ENCODE measurements at regions not wholly inside any gene's neighbourhood (a gene's known extent, or its start where the extent isn't known, plus 50 kb on each side); places are given as distances from the start of the nearest gene placed in this dataset.

DNA sequence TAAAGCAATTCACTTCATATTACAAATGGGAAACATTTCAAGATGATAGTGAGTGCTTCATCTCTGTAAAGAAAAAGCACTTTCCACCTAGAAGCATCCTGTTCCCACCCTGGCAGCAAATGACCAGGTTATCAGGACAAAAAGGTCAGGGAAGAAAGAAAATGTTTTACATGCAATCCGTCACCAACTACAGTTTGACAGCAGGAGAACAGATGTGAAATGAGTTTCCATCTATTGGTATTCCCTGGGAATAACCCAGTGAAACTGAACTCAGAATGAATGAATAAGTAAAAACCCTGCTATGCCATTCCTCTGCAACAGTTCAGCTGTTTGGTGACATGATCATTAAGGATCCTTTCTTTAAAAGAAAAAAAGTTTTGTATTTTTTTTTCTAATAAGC, 67.6 kb downstream of the HTR1A start:
- Histone ChIP-seq H4K20me1 (ENCODE audit: insufficient read depth, low read length) (no peaks in the 10 kb centered on the region), H3K27me3 (ENCODE audit: control insufficient read depth in 2 of 2, insufficient read depth in 2 of 2, low read length in 2 of 2) (no peaks in the 10 kb centered on the region), H3K9ac (ENCODE audit: insufficient read depth, low read length, poor library complexity, severe bottlenecking) (no peak overlapping the region), H3K9me3 (replicated peaks in 1 of 2; ENCODE audit: control insufficient read depth in 1 of 2, insufficient read depth in 1 of 2, low read length in 2 of 2) (peaks cover 0 to 12% of the 10 kb centered on the region in 2 donors), H3K4me2 (replicated peaks; ENCODE audit: extremely low read depth, low read length, poor library complexity, severe bottlenecking) (no peak overlapping the region), H3K4me3 (replicated peaks in 1 of 3; ENCODE audit: low read depth in 2 of 3, low read length in 3 of 3) (no peak overlapping the region), H3K79me2 (ENCODE audit: insufficient read depth, low read length) (no peaks in the 10 kb centered on the region), H3K4me1 (ENCODE audit: control insufficient read depth in 1 of 2, insufficient read depth in 2 of 2, low read length in 2 of 2) (no peaks in the 10 kb centered on the region), H3K36me3 (replicated peaks in 1 of 2; ENCODE audit: control insufficient read depth in 1 of 2, insufficient read depth in 2 of 2, low read length in 2 of 2) (no peaks in the 10 kb centered on the region), H2AFZ (ENCODE audit: insufficient read depth, low read depth, low read length, poor library complexity, severe bottlenecking) (no peak overlapping the region), H3K27ac (ENCODE audit: low read depth in 1 of 2, low read length in 2 of 2) (no peak overlapping the region)
- no peak for DNase-seq
- no peak overlapping the region for H3K4me3 Mint-ChIP-seq
- H3K4me1 Mint-ChIP-seq, result no peaks in the 10 kb centered on the region
- no peaks in the 10 kb centered on the region for H3K27me3 Mint-ChIP-seq (ENCODE audit: low read depth in 3 of 3)
- TF ChIP-seq, protein P1, sequence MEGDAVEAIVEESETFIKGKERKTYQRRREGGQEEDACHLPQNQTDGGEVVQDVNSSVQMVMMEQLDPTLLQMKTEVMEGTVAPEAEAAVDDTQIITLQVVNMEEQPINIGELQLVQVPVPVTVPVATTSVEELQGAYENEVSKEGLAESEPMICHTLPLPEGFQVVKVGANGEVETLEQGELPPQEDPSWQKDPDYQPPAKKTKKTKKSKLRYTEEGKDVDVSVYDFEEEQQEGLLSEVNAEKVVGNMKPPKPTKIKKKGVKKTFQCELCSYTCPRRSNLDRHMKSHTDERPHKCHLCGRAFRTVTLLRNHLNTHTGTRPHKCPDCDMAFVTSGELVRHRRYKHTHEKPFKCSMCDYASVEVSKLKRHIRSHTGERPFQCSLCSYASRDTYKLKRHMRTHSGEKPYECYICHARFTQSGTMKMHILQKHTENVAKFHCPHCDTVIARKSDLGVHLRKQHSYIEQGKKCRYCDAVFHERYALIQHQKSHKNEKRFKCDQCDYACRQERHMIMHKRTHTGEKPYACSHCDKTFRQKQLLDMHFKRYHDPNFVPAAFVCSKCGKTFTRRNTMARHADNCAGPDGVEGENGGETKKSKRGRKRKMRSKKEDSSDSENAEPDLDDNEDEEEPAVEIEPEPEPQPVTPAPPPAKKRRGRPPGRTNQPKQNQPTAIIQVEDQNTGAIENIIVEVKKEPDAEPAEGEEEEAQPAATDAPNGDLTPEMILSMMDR (IDR thresholded peaks at IDR 0.05), result no peak
- intact Hi-C loops (cut with micrococcal nuclease), result no loop called here
- WGBS (ENCODE audit: insufficient coverage), result 100% methylated on average over 1 of the region's 1 CpG
- no peak overlapping the region for H3K27ac Mint-ChIP-seq
- no peaks in the 10 kb centered on the region for H3K36me3 Mint-ChIP-seq
- peaks cover 0 to 9% (median 4%) of the 10 kb centered on the region in 7 donors for H3K9me3 Mint-ChIP-seq

DNA sequence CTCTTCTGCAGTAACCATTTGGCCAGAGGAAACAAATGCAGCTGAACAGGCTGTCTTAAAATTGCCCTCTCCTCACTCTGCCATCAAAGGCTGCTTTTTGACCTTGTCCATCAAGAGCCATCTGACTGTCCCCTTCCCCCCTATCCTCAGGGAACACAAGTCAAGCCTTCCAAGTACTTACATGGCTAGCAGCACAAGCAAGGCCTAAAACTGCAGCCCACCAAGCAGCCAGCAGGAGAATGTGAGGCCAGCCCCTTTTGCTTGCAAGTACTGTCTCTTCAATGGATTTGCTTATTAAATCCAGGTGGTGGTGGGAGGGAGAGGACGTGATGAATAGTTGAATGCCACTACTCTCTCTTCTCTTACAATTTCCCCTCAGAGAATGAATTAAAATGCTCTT, 83.5 kb downstream of the HTR1A start:
- Histone ChIP-seq H3K36me3 (replicated peaks in 1 of 2; ENCODE audit: control insufficient read depth in 1 of 2, insufficient read depth in 2 of 2, low read length in 2 of 2) (no peaks in the 10 kb centered on the region), H3K27ac (ENCODE audit: low read depth in 1 of 2, low read length in 2 of 2) (no peak overlapping the region), H2AFZ (ENCODE audit: insufficient read depth, low read depth, low read length, poor library complexity, severe bottlenecking) (no peak overlapping the region), H3K9ac (ENCODE audit: insufficient read depth, low read length, poor library complexity, severe bottlenecking) (no peak overlapping the region), H3K4me2 (replicated peaks; ENCODE audit: extremely low read depth, low read length, poor library complexity, severe bottlenecking) (no peak overlapping the region), H3K4me3 (replicated peaks in 1 of 3; ENCODE audit: low read depth in 2 of 3, low read length in 3 of 3) (no peak overlapping the region), H3K79me2 (ENCODE audit: insufficient read depth, low read length) (no peaks in the 10 kb centered on the region), H3K27me3 (ENCODE audit: control insufficient read depth in 2 of 2, insufficient read depth in 2 of 2, low read length in 2 of 2) (no peaks in the 10 kb centered on the region), H3K4me1 (ENCODE audit: control insufficient read depth in 1 of 2, insufficient read depth in 2 of 2, low read length in 2 of 2) (no peaks in the 10 kb centered on the region), H4K20me1 (ENCODE audit: insufficient read depth, low read length) (no peaks in the 10 kb centered on the region), H3K9me3 (replicated peaks in 1 of 2; ENCODE audit: control insufficient read depth in 1 of 2, insufficient read depth in 1 of 2, low read length in 2 of 2) (peaks cover 0 to 2% of the 10 kb centered on the region in 2 donors)
- no peak overlapping the region for H3K4me3 Mint-ChIP-seq
- no peaks in the 10 kb centered on the region for H3K36me3 Mint-ChIP-seq
- WGBS (ENCODE audit: insufficient coverage), result no CpG with 5 or more reads among the region's 1 CpG
- TF ChIP-seq, protein P1 (IDR thresholded peaks at IDR 0.05), result no peak
- no peak for DNase-seq
- H3K4me1 Mint-ChIP-seq, result no peaks in the 10 kb centered on the region
- H3K27me3 Mint-ChIP-seq (ENCODE audit: low read depth in 3 of 3), result no peaks in the 10 kb centered on the region
- intact Hi-C loops (cut with micrococcal nuclease), result no loop called here
- H3K27ac Mint-ChIP-seq, result no peak overlapping the region
- H3K9me3 Mint-ChIP-seq, result peaks cover 0 to 14% (median 7%) of the 10 kb centered on the region in 7 donors

Measured in CD14-positive monocyte (primary cell).